VCaP (cell line): ENCODE measurements at regions not wholly inside any gene's neighbourhood (a gene's known extent, or its start where the extent isn't known, plus 50 kb on each side); places are given as distances from the start of the nearest gene placed in this dataset.

Experiments used
- H3K27ac ChIP-seq: fragments of 450-650 bp; 2 replicates; pipeline ENCODE4 v1.5.1; 2017
- CTCF ChIP-seq: fragments of 450-650 bp; conservative IDR thresholded peaks from 2 replicates; pipeline ENCODE4 v1.5.1; 2017; ENCODE audit warnings: mild to moderate bottlenecking, moderate library complexity

GRCh38 chr2:419687-420317, 131.9 kb upstream of the ALKAL2 start:
- no peak for TF ChIP-seq CTCF
- no peak overlapping the region for H3K27ac ChIP-seq

- no peak for TF ChIP-seq CTCF
- no peak overlapping the region for H3K27ac ChIP-seq
Observed at GRCh38 chr2:417662-418061, 129.8 kb upstream of the ALKAL2 start.

GRCh38 chr2:417006-417405, 129.1 kb upstream of the ALKAL2 start:
- H3K27ac ChIP-seq = no peak overlapping the region
- no peak for TF ChIP-seq CTCF

GRCh38 chr2:415986-416610, 128.2 kb upstream of the ALKAL2 start:
- TF ChIP-seq CTCF = no peak

GRCh38 chr2:409523-409922, 121.6 kb upstream of the ALKAL2 start:
- no peak overlapping the region for H3K27ac ChIP-seq
- no peak for TF ChIP-seq CTCF

More at GRCh38 chr2:415986-416610, 128.2 kb upstream of the ALKAL2 start:
- no peak overlapping the region for H3K27ac ChIP-seq

- no peak overlapping the region for H3K27ac ChIP-seq
- TF ChIP-seq CTCF = no peak
Observed at GRCh38 chr2:407630-408029, 119.7 kb upstream of the ALKAL2 start.

- TF ChIP-seq CTCF = no peak
- H3K27ac ChIP-seq = no peak overlapping the region
Observed at GRCh38 chr2:406876-407275, 119.0 kb upstream of the ALKAL2 start.
